Loucy (cell line): ENCODE measurements at regions not wholly inside any gene's neighbourhood (a gene's known extent, or its start where the extent isn't known, plus 50 kb on each side); places are given as distances from the start of the nearest gene placed in this dataset.
"Not testable (repeated sequence)": the region's sequence is repeated elsewhere in the genome, so short reads cannot be mapped to it uniquely, and the experiment has no call there.

Experiments used
- H2AFZ ChIP-seq: fragments of 200-600 bp; sonication (generic); 2 replicates; pipeline ENCODE4 v1.6.0; 2016; ENCODE audit warnings: antibody characterized with exemption, mild to moderate bottlenecking, low read length, moderate library complexity
- H3F3A ChIP-seq: fragments of 200-600 bp; 2 replicates; pipeline ENCODE4 v1.6.0; 2016; ENCODE audit warnings: antibody characterized with exemption, low read depth, mild to moderate bottlenecking
- H3K27me3 ChIP-seq: fragments of 200-600 bp; sonication (generic); 2 replicates; pipeline ENCODE4 v1.6.1; 2014; ENCODE audit warnings: low read length, mild to moderate bottlenecking; ENCODE audit not compliant: insufficient read depth, poor library complexity, severe bottlenecking
- H3K36me3 ChIP-seq: fragments of 200-600 bp; sonication (generic); 2 replicates; pipeline ENCODE4 v1.6.1; 2016; ENCODE audit warnings: low read length; ENCODE audit not compliant: insufficient read depth
- H3K4me1 ChIP-seq: fragments of 200-600 bp; sonication (generic); 2 replicates; pipeline ENCODE4 v1.5.1; 2014; ENCODE audit warnings: low read length, mild to moderate bottlenecking; ENCODE audit not compliant: insufficient read depth, poor library complexity, severe bottlenecking
- H3K4me2 ChIP-seq: fragments of 200-600 bp; sonication (generic); 2 replicates; pipeline ENCODE4 v1.6.0; 2014; ENCODE audit warnings: antibody characterized with exemption, low read length, low read depth, mild to moderate bottlenecking; ENCODE audit not compliant: poor library complexity, severe bottlenecking
- H3K4me3 ChIP-seq: fragments of 200-600 bp; sonication (generic); 2 replicates; pipeline ENCODE4 v1.5.1; 2014; ENCODE audit warnings: low read length, mild to moderate bottlenecking, mixed read lengths; ENCODE audit not compliant: poor library complexity, severe bottlenecking
- H3K79me2 ChIP-seq: fragments of 200-600 bp; sonication (generic); 2 replicates; pipeline ENCODE4 v1.6.1; 2014; ENCODE audit warnings: low read length; ENCODE audit not compliant: insufficient read depth
- H3K9ac ChIP-seq: fragments of 200-600 bp; sonication (generic); 2 replicates; pipeline ENCODE4 v1.6.0; 2014; ENCODE audit warnings: mild to moderate bottlenecking, low read depth, low read length, moderate library complexity; ENCODE audit not compliant: poor library complexity, severe bottlenecking
- H3K9me2 ChIP-seq: fragments of 200-600 bp; sonication (generic); replicated peaks from 2 replicates; pipeline ENCODE4 v1.6.1; 2016; ENCODE audit warnings: low read depth, low read length, mixed read lengths
- H3K9me3 ChIP-seq: fragments of 200-600 bp; sonication (generic); 2 replicates; pipeline ENCODE4 v1.6.1; 2014; ENCODE audit warnings: mild to moderate bottlenecking, antibody characterized with exemption, low read length, low read depth; ENCODE audit not compliant: insufficient read depth
- H4K20me1 ChIP-seq: fragments of 200-600 bp; sonication (generic); 2 replicates; pipeline ENCODE4 v1.6.0; 2014; ENCODE audit warnings: antibody characterized with exemption, low read length, mild to moderate bottlenecking; ENCODE audit not compliant: insufficient read depth, poor library complexity, severe bottlenecking
- CTCF ChIP-seq: fragments of 200-600 bp; sonication (generic); conservative IDR thresholded peaks from 2 replicates; pipeline ENCODE4 v1.5.1; 2014; ENCODE audit warnings: mild to moderate bottlenecking, antibody characterized with exemption, low read length
- EZH2phosphoT487 ChIP-seq: fragments of 200-600 bp; IDR thresholded peaks from 2 replicates; pipeline ENCODE4 v1.6.1; 2018; ENCODE audit warnings: antibody characterized with exemption, mild to moderate bottlenecking, moderate library complexity, borderline replicate concordance

DNA sequence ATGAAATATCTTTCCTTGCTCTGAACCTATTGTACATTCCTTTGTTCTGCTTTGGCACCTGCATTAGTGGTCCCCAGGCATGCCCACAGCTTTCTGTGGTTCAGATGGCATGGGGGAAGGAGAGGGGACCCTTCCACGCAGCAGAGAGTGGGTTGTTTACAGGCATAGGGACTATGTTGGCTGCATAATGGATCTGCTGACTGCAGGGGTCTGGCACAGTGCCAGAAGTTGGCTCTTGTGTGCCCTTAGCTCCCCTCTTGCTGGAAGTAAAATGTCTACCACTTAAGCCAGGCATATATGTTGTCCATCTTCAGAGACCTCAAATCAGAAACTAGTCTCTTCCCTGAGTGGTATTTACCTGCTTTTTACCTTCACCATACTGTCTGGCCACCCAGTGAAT, 651.9 kb upstream of the PCDH7 start:
- no peak for TF ChIP-seq CTCF
- TF ChIP-seq EZH2phosphoT487, result no peak
- no peaks in the 10 kb centered on the region for H3K27me3 ChIP-seq
- no peak overlapping the region for H3K4me2 ChIP-seq
- H2AFZ ChIP-seq, result no peak overlapping the region
- H3K9ac ChIP-seq, result no peak overlapping the region
- no peaks in the 10 kb centered on the region for H3K79me2 ChIP-seq
- H3K9me2 ChIP-seq, result no peaks in the 10 kb centered on the region
- H3K36me3 ChIP-seq, result no peaks in the 10 kb centered on the region
- no peaks in the 10 kb centered on the region for H3K4me1 ChIP-seq
- no peaks in the 10 kb centered on the region for H3F3A ChIP-seq
- H4K20me1 ChIP-seq, result no peaks in the 10 kb centered on the region
- H3K4me3 ChIP-seq, result no peak overlapping the region
- H3K9me3 ChIP-seq, result no peaks in the 10 kb centered on the region

DNA sequence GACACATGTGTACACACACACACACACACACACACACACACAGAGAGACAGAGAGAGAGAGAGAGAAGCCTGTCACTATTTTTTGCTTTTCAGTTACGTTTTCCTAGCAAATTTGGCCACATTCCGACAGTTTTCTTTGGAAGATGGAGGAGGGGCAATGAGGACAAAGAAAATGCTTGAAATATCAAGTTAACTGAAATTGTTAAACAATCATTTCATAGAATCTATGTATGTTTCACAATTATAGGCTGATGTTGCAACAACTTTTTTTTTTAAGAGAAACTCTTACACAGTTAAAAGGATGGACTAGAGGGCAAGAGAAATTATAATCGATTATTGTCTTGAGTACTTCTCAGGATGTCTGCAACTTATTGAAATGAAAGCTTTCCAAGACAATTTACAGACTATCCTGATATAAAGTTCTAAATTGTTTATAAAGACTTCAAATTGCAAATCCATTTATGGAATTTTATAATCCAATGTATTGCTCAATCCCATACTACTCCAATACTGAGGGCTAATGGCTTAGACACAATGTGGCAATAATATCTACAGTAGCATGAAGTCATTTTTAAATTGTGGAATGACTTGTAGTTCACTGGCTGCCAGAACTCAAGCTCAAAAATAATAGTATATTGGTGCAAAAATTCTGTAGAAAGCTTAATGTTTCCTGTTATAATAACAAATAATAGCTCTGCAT, 647.0 kb upstream of the PCDH7 start:
- H3K9me3 ChIP-seq, result 0 out of 2 replicates have a peak, but pooled peaks cover 2% of the 10 kb centered on the region

DNA sequence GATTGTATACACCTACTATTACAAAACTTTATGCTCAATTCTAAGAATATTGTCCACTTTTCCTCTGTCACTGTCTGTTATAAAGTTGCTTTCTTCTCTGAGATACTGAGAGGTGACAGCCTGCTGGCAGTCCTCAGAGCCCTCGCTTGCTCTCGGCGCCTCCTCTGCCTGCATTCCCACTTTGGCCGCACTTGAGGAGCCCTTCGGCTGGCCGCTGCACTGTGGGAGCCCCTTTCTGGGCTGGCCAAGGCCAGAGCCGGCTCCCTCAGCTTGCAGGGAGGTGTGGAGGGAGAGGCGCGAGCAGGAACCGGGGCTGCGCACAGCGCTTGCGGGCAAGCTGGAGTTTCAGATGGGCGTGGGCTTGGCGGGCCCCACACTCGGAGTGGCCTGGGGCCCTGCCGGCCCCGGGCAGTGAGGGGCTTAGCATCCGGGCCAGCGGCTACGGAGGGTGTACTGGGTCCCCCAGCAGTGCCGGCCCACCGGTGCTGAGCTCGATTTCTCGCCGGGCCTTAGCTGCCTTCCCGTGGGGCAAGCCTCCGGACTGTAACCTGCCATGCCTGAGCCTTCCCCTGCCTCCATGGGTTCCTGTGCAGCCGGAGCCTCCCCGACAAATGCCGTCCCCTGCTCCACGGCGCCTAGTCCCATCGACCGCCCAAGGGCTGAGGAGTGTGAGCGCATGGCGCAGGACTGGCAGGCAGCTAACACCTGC, 627.6 kb upstream of the PCDH7 start:
- not testable (repeated sequence) for H3K4me2 ChIP-seq, H3K9me2 ChIP-seq, H3K36me3 ChIP-seq, H3K79me2 ChIP-seq, H4K20me1 ChIP-seq, H3K4me3 ChIP-seq, H3K9ac ChIP-seq, H2AFZ ChIP-seq, H3K4me1 ChIP-seq, H3K27me3 ChIP-seq, H3F3A ChIP-seq, H3K9me3 ChIP-seq

More for the DNA sequence above, 647.0 kb upstream of the PCDH7 start:
- no peaks in the 10 kb centered on the region for H3K27me3 ChIP-seq
- H3K9me2 ChIP-seq, result no peaks in the 10 kb centered on the region
- no peak overlapping the region for H2AFZ ChIP-seq
- no peak overlapping the region for H3K9ac ChIP-seq
- no peaks in the 10 kb centered on the region for H3K36me3 ChIP-seq
- no peak overlapping the region for H3K4me2 ChIP-seq
- H3K79me2 ChIP-seq, result no peaks in the 10 kb centered on the region
- no peaks in the 10 kb centered on the region for H3F3A ChIP-seq
- H3K4me1 ChIP-seq, result no peaks in the 10 kb centered on the region
- no peak overlapping the region for H3K4me3 ChIP-seq
- H4K20me1 ChIP-seq, result no peaks in the 10 kb centered on the region
- TF ChIP-seq CTCF (no peak), EZH2phosphoT487 (no peak)
